ENCODE measurements at regions not wholly inside any gene's neighbourhood (a gene's known extent, or its start where the extent isn't known, plus 50 kb on each side); places are given as distances from the start of the nearest gene placed in this dataset.

GRCh38 chr9:107605041-107605440 is 115.5 kb upstream of the KLF4 start:
- ChIA-PET POLR2A (no interaction called here), CTCF (interaction anchor here (1.2 kb wide), 1 partner anchor 180 kb away, joined by 3 read pairs; no protein-coding TSS in a partner anchor)
- Histone ChIP-seq H3K4me1 (ENCODE audit: control insufficient read depth, insufficient read depth, low read length) (no peaks in the 10 kb centered on the region), H3K4me3 (ENCODE audit: low read depth, low read length) (no peak overlapping the region), H3K27ac (ENCODE audit: extremely low read depth, low read depth, low read length) (no peak overlapping the region), H3K9me3 (ENCODE audit: control insufficient read depth, insufficient read depth, low read depth, low read length) (no peaks in the 10 kb centered on the region), H3K36me3 (ENCODE audit: control insufficient read depth in 2 of 2, insufficient read depth in 1 of 2, low read length in 2 of 2) (no peaks in the 10 kb centered on the region)
- no peak for TF ChIP-seq ZNF518A (tag by site-specific recombination; conservative IDR thresholded peaks at IDR 0.05; ENCODE audit: low read depth)

GRCh38 chr9:107603281-107603680 is 113.7 kb upstream of the KLF4 start:
- H3K36me3 ChIP-seq (ENCODE audit: control insufficient read depth in 2 of 2, insufficient read depth in 1 of 2, low read length in 2 of 2): no peaks in the 10 kb centered on the region
- no peak overlapping the region for H3K27ac ChIP-seq (ENCODE audit: extremely low read depth, low read depth, low read length)
- ChIA-PET CTCF (interaction anchor here (1.2 kb wide), 1 partner anchor 181 kb away, joined by 3 read pairs; no protein-coding TSS in a partner anchor), POLR2A (no interaction called here)
- H3K4me1 ChIP-seq (ENCODE audit: control insufficient read depth, insufficient read depth, low read length): no peaks in the 10 kb centered on the region
- TF ChIP-seq OVOL3 (tag by site-specific recombination; IDR thresholded peaks at IDR 0.05) (no peak), ZNF18 (tag by site-specific recombination; IDR thresholded peaks at IDR 0.05) (no peak), GLI4 (tag by site-specific recombination; IDR thresholded peaks at IDR 0.05) (no peak), ZNF184 (tag by site-specific recombination; IDR thresholded peaks at IDR 0.05) (no peak), SCRT2 (tag by site-specific recombination; IDR thresholded peaks at IDR 0.05) (no peak), ZNF148 (tag by site-specific recombination; IDR thresholded peaks at IDR 0.05; ENCODE audit: borderline replicate concordance) (no peak), ZNF623 (tag by site-specific recombination; IDR thresholded peaks at IDR 0.05) (no peak), FEZF1 (tag by site-specific recombination; IDR thresholded peaks at IDR 0.05) (no peak), ZNF274 (IDR thresholded peaks at IDR 0.05; ENCODE audit: low read length) (no peak), ZNF274 (tag by site-specific recombination; IDR thresholded peaks at IDR 0.05; ENCODE audit: borderline replicate concordance) (no peak), ZIC2 (tag by site-specific recombination; IDR thresholded peaks at IDR 0.05) (no peak), BCL6B (tag by site-specific recombination; IDR thresholded peaks at IDR 0.05) (no peak), ZNF174 (tag by site-specific recombination; IDR thresholded peaks at IDR 0.05) (no peak), ZNF433 (tag by site-specific recombination; IDR thresholded peaks at IDR 0.05; ENCODE audit: low read depth) (no peak)
- no peaks in the 10 kb centered on the region for H3K9me3 ChIP-seq (ENCODE audit: control insufficient read depth, insufficient read depth, low read depth, low read length)
- H3K4me3 ChIP-seq (ENCODE audit: low read depth, low read length): no peak overlapping the region
